ENCODE measurements at regions not wholly inside any gene's neighbourhood (a gene's known extent, or its start where the extent isn't known, plus 50 kb on each side); places are given as distances from the start of the nearest gene placed in this dataset.

DNA sequence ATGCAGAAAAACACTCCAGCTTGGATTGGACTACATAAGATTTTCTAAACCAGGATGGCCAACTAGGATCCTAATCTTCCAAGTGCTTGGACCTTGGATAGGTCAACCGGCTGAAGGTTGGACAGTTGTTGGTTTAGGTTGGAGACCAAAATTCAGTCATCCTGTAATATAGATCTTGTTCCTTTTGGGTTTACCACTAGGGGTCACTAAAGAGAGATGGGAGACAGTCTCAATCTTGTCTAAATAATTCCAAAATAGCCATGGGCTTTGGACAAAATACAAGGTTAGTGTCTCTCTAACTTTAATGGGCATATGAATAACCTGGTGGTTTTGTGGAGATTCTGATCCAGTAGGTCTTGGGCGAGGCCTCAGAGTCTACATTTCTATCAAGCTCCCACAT is 148.7 kb upstream of the ERCC6L2 start:
- TF ChIP-seq, protein P1, sequence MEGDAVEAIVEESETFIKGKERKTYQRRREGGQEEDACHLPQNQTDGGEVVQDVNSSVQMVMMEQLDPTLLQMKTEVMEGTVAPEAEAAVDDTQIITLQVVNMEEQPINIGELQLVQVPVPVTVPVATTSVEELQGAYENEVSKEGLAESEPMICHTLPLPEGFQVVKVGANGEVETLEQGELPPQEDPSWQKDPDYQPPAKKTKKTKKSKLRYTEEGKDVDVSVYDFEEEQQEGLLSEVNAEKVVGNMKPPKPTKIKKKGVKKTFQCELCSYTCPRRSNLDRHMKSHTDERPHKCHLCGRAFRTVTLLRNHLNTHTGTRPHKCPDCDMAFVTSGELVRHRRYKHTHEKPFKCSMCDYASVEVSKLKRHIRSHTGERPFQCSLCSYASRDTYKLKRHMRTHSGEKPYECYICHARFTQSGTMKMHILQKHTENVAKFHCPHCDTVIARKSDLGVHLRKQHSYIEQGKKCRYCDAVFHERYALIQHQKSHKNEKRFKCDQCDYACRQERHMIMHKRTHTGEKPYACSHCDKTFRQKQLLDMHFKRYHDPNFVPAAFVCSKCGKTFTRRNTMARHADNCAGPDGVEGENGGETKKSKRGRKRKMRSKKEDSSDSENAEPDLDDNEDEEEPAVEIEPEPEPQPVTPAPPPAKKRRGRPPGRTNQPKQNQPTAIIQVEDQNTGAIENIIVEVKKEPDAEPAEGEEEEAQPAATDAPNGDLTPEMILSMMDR (conservative IDR thresholded peaks at IDR 0.05; ENCODE audit: low read length) = peak; percentile 90
- no peak for TF ChIP-seq EZH2phosphoT487 (IDR thresholded peaks at IDR 0.05; ENCODE audit: borderline replicate concordance)
